AG09309 (cell line): ENCODE measurements at regions not wholly inside any gene's neighbourhood (a gene's known extent, or its start where the extent isn't known, plus 50 kb on each side); places are given as distances from the start of the nearest gene placed in this dataset.
"Not testable (repeated sequence)": the region's sequence is repeated elsewhere in the genome, so short reads cannot be mapped to it uniquely, and the experiment has no call there.

Source experiments
- DNase-seq: peaks from one replicate; pipeline ENCODE4 v3.0.0-alpha.2; 2010; ENCODE audit warnings: low read depth
- H3K4me3 ChIP-seq: 2 replicates; pipeline ENCODE4 v1.5.1; 2011; ENCODE audit warnings: mild to moderate bottlenecking, low read depth, low read length, moderate library complexity; ENCODE audit not compliant: control insufficient read depth
- TF ChIP-seq, protein P1 (sequence below): IDR thresholded peaks from 2 replicates; pipeline ENCODE4 v1.5.1; 2011; ENCODE audit warnings: mild to moderate bottlenecking, low read depth, low read length, inconsistent platforms; ENCODE audit not compliant: insufficient read depth, control insufficient read depth; ENCODE audit errors: missing control alignments

DNA sequence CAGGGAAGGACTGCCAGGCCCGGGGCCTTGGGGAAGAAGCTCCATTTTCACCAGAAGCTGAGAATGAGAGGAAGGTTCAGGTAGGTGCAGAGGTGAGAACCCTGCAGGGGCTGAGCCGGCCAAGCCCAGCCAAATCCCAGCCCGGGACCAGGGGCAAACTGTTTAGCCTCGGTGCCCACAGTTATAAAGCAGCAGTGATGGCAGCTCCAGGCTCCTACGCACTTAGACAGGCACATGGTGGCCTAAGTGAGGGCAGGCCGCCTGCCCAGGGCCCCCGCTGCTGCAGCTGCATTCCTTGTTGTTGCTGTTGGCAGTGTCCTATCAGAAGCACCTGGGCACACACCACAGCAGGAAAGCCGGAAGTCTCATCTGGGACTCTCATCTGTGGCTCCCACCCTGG lies 159.9 kb upstream of the FOXD4L5 start:
- TF ChIP-seq, protein P1, sequence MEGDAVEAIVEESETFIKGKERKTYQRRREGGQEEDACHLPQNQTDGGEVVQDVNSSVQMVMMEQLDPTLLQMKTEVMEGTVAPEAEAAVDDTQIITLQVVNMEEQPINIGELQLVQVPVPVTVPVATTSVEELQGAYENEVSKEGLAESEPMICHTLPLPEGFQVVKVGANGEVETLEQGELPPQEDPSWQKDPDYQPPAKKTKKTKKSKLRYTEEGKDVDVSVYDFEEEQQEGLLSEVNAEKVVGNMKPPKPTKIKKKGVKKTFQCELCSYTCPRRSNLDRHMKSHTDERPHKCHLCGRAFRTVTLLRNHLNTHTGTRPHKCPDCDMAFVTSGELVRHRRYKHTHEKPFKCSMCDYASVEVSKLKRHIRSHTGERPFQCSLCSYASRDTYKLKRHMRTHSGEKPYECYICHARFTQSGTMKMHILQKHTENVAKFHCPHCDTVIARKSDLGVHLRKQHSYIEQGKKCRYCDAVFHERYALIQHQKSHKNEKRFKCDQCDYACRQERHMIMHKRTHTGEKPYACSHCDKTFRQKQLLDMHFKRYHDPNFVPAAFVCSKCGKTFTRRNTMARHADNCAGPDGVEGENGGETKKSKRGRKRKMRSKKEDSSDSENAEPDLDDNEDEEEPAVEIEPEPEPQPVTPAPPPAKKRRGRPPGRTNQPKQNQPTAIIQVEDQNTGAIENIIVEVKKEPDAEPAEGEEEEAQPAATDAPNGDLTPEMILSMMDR, result no peak
- DNase-seq, result no peak
- H3K4me3 ChIP-seq, result no peak overlapping the region

DNA sequence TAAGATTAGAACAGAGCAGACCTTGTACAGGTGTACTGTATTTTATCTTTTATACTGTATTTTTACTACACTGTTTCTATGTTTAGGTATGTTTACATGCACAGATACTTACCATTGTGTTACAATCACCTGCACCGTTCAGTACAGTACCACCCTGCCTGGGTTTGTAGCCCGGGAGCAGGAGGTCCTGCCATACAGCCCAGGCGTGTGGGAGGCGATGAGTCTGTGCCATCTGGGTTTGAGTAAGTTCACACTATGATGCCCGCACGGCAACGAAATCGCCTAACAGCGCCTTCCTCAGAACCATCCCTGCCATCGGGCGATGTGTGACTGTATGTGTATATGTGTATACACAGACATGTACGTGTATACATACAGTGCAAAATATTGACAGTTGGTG lies 157.1 kb upstream of the FOXD4L5 start:
- DNase-seq, H3K4me3 ChIP-seq: not testable (repeated sequence)

DNA sequence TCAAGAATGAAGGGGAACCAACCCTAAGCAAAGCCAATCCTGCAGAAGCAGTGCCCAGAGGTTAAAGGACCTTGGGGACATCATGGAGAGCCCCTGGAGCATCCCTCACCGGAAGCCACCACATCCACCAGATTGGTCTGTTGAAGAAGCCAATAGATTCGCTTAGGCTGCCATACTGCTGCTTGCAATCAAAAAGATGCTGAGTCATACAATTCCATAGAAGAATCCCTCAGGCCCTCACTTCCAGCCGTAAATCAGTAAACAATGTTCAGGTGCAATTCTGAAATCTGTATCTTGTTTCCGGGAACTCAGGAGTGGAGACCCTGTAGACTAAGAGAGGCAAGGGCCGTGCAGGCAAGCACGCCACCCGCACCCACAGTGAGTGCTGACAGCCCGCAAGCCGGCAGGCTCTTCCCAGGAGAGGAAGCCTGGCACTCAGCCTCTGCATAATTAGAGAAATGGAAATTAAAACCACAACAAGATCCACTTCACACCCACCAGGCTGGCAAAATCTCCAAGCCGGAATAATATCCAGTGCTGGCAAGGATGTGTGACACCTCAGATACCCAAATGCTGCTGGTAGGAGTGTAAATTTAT lies 156.4 kb upstream of the FOXD4L5 start:
- DNase-seq, H3K4me3 ChIP-seq: not testable (repeated sequence)

DNA sequence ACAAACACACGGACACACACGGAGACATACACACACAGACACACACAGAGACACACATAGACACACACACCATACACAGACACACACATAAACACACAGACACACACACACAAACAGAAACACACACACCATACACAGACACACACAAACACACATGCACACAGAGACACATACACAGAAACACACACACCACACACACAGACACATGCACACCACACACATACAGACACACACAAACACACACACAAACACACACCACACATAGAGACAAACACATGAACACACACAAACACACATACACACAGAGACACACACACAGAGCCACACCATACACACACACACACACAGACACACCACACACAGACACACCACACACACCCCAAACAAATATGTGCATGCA lies 152.7 kb upstream of the FOXD4L5 start:
- no peak for DNase-seq
- TF ChIP-seq, protein P1, result no peak
- no peak overlapping the region for H3K4me3 ChIP-seq

DNA sequence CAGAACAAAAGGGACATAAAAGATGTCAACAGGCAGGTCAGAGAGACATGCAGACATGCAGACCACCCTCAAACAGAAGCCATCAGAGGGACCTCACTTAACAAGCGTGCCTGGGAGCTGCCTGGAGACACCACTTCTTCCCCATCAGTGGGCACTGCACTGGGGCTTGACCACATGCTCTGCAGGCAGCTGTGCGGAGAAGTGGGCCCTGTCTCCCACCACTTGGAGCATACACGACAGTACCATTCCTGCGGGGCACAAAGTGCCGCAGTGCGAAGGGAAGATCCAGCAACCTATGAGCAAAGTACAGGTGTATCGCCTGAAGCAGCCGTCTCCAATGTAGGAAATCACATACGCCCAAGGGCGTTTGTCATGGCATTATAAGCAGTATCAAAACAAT lies 150.5 kb upstream of the FOXD4L5 start:
- no peak overlapping the region for H3K4me3 ChIP-seq
- no peak for DNase-seq
- TF ChIP-seq, protein P1, result no peak

DNA sequence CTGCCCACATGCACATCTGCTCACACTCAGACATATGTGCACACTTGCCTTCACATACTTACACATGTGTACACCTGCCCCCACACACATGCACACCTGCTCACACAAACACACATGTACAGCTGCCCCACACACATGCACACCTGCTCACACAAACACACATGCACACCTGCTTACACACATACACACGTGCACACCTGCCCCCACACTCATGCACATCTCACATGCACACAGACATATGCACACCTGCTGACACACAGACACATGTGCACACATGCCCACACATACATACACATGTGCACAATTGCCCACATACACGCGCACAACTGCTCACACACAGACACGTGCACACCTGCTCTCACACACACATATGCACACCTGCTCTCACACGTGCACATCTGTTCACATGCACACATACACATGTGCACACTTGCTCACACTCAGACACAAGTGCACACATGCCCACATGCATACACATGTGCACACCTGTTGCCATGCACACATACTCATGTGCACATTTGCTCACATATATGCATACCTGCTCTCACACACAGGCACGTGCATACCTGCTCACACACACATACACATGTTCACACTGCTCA lies 147.8 kb upstream of the FOXD4L5 start:
- TF ChIP-seq, protein P1, result no peak
- no peak for DNase-seq
- no peak overlapping the region for H3K4me3 ChIP-seq

DNA sequence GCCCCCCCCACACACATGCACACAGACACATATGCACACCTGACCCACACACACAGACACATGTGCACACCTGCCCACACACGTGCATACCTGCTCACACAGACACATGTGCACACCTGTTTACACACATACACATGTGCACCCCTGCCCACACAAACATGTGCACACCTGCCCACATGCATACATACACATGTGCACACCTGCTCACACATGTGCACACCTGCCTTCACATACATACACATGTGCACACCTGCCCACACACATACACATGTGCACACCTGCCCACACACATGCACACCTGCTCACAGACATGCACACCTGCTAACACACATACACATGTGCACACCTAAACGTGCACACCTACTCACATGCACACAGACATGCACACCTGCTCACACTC lies 147.0 kb upstream of the FOXD4L5 start:
- TF ChIP-seq, protein P1, result no peak
- no peak overlapping the region for H3K4me3 ChIP-seq
- DNase-seq, result no peak

DNA sequence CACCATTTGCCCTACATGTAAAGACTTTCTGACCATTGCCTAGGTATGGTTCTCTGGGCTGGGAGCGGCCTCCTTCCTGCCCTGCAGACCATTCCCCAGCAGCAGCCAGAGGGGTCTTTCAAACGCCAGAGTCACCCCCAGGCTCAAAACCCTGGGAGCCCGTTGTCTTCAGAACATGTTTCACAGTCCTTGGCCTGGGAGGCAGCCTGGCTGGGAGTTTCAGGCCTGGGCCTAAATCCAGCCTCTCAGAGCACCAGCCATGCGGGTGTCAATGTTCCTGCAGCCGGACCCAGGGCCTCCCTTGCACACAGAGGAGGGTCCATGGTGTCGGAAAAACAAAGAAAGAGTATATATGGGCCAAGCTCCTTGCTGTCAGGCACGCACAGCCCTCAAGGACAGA lies 145.2 kb upstream of the FOXD4L5 start:
- TF ChIP-seq, protein P1, result no peak
- DNase-seq, result no peak

DNA sequence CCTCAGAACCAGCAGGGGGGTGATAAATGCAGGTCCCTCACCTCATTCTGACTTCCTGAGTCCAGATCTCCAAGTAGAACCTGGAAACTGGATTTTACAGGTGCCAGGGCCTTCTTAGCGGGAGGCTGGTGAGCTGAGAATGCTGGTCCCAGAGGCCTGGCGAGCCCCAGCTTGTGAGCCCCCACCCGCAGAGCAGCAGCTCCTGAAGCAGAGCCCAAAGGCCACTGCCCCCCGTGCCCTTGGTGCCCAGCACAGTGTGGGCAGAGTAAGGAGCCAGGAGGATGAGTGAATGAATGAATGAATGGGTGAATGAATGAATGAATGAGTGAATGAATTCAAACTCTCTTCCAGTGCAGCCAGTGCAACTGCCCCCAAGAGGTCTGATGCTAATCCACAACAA lies 142.4 kb upstream of the FOXD4L5 start:
- DNase-seq, H3K4me3 ChIP-seq: not testable (repeated sequence)

More for the DNA sequence above, 145.2 kb upstream of the FOXD4L5 start:
- H3K4me3 ChIP-seq, result no peak overlapping the region

DNA sequence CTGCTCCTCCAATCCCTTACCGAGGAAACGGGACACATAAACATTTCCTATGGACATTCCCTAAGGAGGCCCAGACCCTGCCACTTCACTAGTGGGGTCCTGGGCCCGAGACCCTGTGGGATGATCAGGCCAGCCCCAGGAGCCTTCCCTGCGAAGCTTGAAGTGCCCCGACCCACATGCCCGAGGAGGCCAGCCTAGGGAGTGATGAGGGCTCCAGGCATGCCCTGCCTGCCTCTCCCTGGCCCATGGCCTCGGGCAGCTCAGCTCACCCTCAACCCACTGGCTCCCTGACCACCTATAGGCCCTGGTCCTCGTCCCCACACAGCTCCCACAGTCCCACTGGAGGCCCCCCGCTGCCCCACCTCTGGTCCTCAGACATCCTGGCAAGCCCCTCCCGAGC lies 141.8 kb upstream of the FOXD4L5 start:
- H3K4me3 ChIP-seq, DNase-seq: not testable (repeated sequence)
